HepG2 (cell line): ENCODE measurements at regions not wholly inside any gene's neighbourhood (a gene's known extent, or its start where the extent isn't known, plus 50 kb on each side); places are given as distances from the start of the nearest gene placed in this dataset.

ENCODE experiments used
- ATAC-seq: fragments of 200-7000 bp; cut with Tn5 transposase; 3 replicates; pipeline ENCODE4 v1.9.1; 2020; ENCODE audit warnings: mild to moderate bottlenecking, moderate library complexity
- BruUV-seq: library from RNA; stranded (reverse); fragments of 400-500 nt; replicated peaks from 2 replicates; lab custom pipeline; 2021; lab: Mats Ljungman, UMichigan
- CTCF ChIA-PET: fragments of 300-600 bp; formaldehyde crosslinking; extraction: SDS; loops from one replicate; lab custom pipeline; 2021; ENCODE audit warnings: low total read pairs, inconsistent platforms, low intra/inter-chr PET ratio; lab: Yijun Ruan, JAX
- POLR2A ChIA-PET: fragments of 350-600 bp; sonication (Branson Sonifier 250); formaldehyde crosslinking; loops from one replicate; lab custom pipeline; 2020; ENCODE audit warnings: antibody characterized with exemption, inconsistent platforms; lab: Yijun Ruan, JAX
- DNase-seq: peaks from one replicate; pipeline ENCODE4 v3.0.0-alpha.2; 2015; ENCODE audit warnings: low spot score
- FAIRE-seq: peaks from 3 replicates; lab custom pipeline; 2011; peaks lifted over from hg19 to GRCh38; lab: Jason Lieb, UNC
- H2AFZ ChIP-seq: one replicate; pipeline ENCODE4 v1.6.1; 2011; ENCODE audit warnings: low read length, inconsistent platforms
- H3K27ac ChIP-seq: fragments of 300-600 bp; 3 replicates; pipeline ENCODE4 v1.8.0; 2011; ENCODE audit warnings: mixed run types, mild to moderate bottlenecking, mixed read lengths, low read length, inconsistent platforms; ENCODE audit not compliant: insufficient read depth; ENCODE audit errors: extremely low read length
- H3K27me3 ChIP-seq, 2 experiments: fragments of 200-600 bp in 1 of 2; 2 replicates in 1 of 2; 3 replicates in 1 of 2; pipeline versions ENCODE4 v1.6.0 to v1.8.0; 2011; ENCODE audit warnings: low read length in 2 of 2, mild to moderate bottlenecking in 2 of 2, moderate library complexity in 2 of 2, inconsistent platforms in 1 of 2; ENCODE audit not compliant: insufficient read depth in 2 of 2, control insufficient read depth in 1 of 2
- H3K36me3 ChIP-seq, 2 experiments: fragments of 200-600 bp in 1 of 2; replicated peaks in 1 of 2; 2 replicates in 1 of 2; 3 replicates in 1 of 2; pipeline versions ENCODE4 v1.5.1 to v1.8.0; 2011; ENCODE audit warnings: low read length in 2 of 2, inconsistent platforms in 1 of 2; ENCODE audit not compliant: insufficient read depth in 2 of 2, control insufficient read depth in 1 of 2
- H3K4me1 ChIP-seq: 2 replicates; pipeline ENCODE4 v1.5.1; 2012; ENCODE audit warnings: low read length, inconsistent platforms; ENCODE audit not compliant: insufficient read depth
- H3K4me2 ChIP-seq: 2 replicates; pipeline ENCODE4 v1.6.0; 2011; ENCODE audit warnings: low read depth, low read length, inconsistent platforms
- H3K4me3 ChIP-seq, 3 experiments: fragments of 200-600 bp in 1 of 3; sonication (generic), shearing (Covaris generic) in 1 of 3; replicated peaks in 1 of 3; 2 replicates each; pipeline ENCODE4 v1.5.1; 2011 to 2016; ENCODE audit warnings: low read length in 3 of 3, inconsistent platforms in 2 of 3, low read depth in 2 of 3, mild to moderate bottlenecking in 2 of 3, control low read depth in 1 of 3, mixed read lengths in 1 of 3; ENCODE audit not compliant: insufficient read depth in 1 of 3
- H3K79me2 ChIP-seq: one replicate; pipeline ENCODE4 v1.6.1; 2011; ENCODE audit warnings: low read length, inconsistent platforms; ENCODE audit not compliant: insufficient read depth
- H3K9ac ChIP-seq: 2 replicates; pipeline ENCODE4 v1.6.0; 2011; ENCODE audit warnings: mild to moderate bottlenecking, low read depth, low read length, inconsistent platforms; ENCODE audit not compliant: insufficient read depth
- H3K9me3 ChIP-seq: 2 replicates; pipeline ENCODE4 v1.5.1; 2012; ENCODE audit warnings: mild to moderate bottlenecking, low read length
- H4K20me1 ChIP-seq: 2 replicates; pipeline ENCODE4 v1.6.0; 2011; ENCODE audit warnings: inconsistent platforms, mild to moderate bottlenecking, low read length, moderate library complexity; ENCODE audit not compliant: insufficient read depth
- SAP130 ChIP-seq: IDR thresholded peaks from 2 replicates; pipeline ENCODE4 v1.6.1; 2016; ENCODE audit warnings: low read depth
- ZNF10 ChIP-seq: sonication (generic); formaldehyde crosslinking; IDR thresholded peaks from 2 replicates; pipeline ENCODE4 v1.4.0; 2020; ENCODE audit warnings: mild to moderate bottlenecking, low read depth, missing genetic modification reagents, borderline replicate concordance
- ZNF629 ChIP-seq: sonication (generic); formaldehyde crosslinking; conservative IDR thresholded peaks from 2 replicates; pipeline ENCODE4 v1.5.0; 2020; ENCODE audit warnings: missing genetic modification reagents
- WGBS: methylation state at CpG from one replicate; pipeline ENCODE4 v1.1.6; 2017; ENCODE audit warnings: low lambda C conversion rate; 5-methylcytosine and 5-hydroxymethylcytosine counted together
- in situ Hi-C: cut with HindIII; loops from 2 replicates; pipeline ENCODE4 v1.10.0; 2017; ENCODE audit warnings: low pct_unique_long_range_greater_than_20kb; ENCODE audit not compliant: extremely low pct_ligation_motif_present
- intact Hi-C: fragments of 100-400 bp; cut with micrococcal nuclease; formaldehyde crosslinking; loops from one replicate; pipeline ENCODE4 v1.10.0; 2022; ENCODE audit not compliant: unreplicated experiment

DNA sequence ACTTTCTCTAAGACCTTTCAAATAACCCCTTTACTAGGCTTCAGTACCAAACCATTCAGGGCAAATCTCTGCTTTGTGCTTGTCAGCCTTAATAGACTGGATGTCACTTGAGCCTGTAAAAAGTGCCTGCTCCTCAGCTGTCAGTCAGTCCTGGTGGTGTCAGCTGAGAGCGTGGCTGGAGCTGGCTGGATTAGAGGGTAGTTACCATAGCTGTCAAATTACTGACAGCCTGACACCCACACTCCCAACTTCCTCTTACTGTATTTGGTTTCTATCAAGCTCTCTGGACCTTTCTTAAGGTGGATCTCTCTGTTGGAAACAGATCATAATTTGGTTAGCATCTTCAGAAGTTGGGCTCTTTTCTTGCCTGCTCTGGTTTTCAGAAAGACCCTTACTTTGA lies 371.4 kb upstream of the ATP5MC3 start:
- H3K9me3 ChIP-seq, result no peaks in the 10 kb centered on the region

DNA sequence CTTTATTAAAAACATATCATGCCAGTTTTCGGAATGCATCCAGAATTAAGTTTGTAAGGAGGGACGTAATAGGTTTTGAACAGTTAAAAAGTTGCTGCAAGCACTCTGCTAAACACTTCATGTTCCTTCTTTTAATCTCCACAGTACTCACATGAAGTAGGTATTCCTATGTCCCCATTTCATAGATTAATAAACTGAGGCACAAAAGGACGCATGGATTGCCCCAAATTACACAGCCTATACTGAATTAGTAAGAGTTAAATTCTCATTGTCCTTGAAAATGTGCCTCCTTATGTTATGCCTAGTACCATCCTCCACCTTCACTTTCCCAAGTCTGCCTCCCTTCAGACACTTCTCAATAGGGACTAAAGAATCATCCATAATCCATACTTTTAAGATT lies 358.9 kb upstream of the ATP5MC3 start:
- H3K4me2 ChIP-seq, result no peak overlapping the region
- no peak overlapping the region for H3K27ac ChIP-seq
- no peaks in the 10 kb centered on the region for H3K9me3 ChIP-seq
- FAIRE-seq (no peak), DNase-seq (no peak), ATAC-seq (no peak)
- H3K4me3 ChIP-seq, result no peak overlapping the region
- H3K4me1 ChIP-seq, result no peaks in the 10 kb centered on the region
- no peaks in the 10 kb centered on the region for H3K79me2 ChIP-seq
- TF ChIP-seq SAP130 (CRISPR knock-in tag) (no peak), ZNF629 (0 out of 2 replicates have a peak, but pooled peaks have one; percentile 51)
- no peak overlapping the region for H2AFZ ChIP-seq
- H3K36me3 ChIP-seq, result no peaks in the 10 kb centered on the region
- in situ Hi-C loops, result no loop called here
- no peaks in the 10 kb centered on the region for H4K20me1 ChIP-seq
- H3K27me3 ChIP-seq, result no peaks in the 10 kb centered on the region
- 49% methylated on average over 3 of the region's 3 CpGs for WGBS
- ChIA-PET CTCF (no interaction called here), POLR2A (no interaction called here)
- intact Hi-C loops, result no loop called here
- no TSS peak for BruUV-seq
- H3K9ac ChIP-seq, result no peak overlapping the region

More for the DNA sequence above, 371.4 kb upstream of the ATP5MC3 start:
- no TSS peak for BruUV-seq
- Histone ChIP-seq H3K36me3 (no peaks in the 10 kb centered on the region), H3K27me3 (peaks cover 0 to 10% of the 10 kb centered on the region in 2 experiments; a peak in 3 of 5 replicates), H4K20me1 (no peaks in the 10 kb centered on the region), H3K4me2 (no peak overlapping the region), H2AFZ (no peak overlapping the region), H3K4me3 (no peak overlapping the region), H3K79me2 (no peaks in the 10 kb centered on the region)
- intact Hi-C loops, result no loop called here
- DNase-seq (no peak), ATAC-seq (no peak)
- POLR2A ChIA-PET, result no interaction called here
- WGBS, result 8% methylated on average over 1 of the region's 1 CpG
- CTCF ChIA-PET, result no interaction called here
- no peak for TF ChIP-seq ZNF10 (CRISPR knock-in tag)
- TF ChIP-seq, all 625 proteins: peak for 0
- H3K27ac ChIP-seq, result no peak overlapping the region
- no peak overlapping the region for H3K9ac ChIP-seq
- H3K4me1 ChIP-seq, result no peaks in the 10 kb centered on the region
- FAIRE-seq, result no peak
- in situ Hi-C loops, result no loop called here
